HG02798 (cell line): ENCODE measurements at regions not wholly inside any gene's neighbourhood (a gene's known extent, or its start where the extent isn't known, plus 50 kb on each side); places are given as distances from the start of the nearest gene placed in this dataset.
"Not testable (repeated sequence)": the region's sequence is repeated elsewhere in the genome, so short reads cannot be mapped to it uniquely, and the experiment has no call there.

ENCODE experiments used
- ATAC-seq: cut with Tn5 transposase; IDR thresholded peaks from one replicate; pipeline ENCODE4 v1.9.1; 2021; ENCODE audit warnings: mild to moderate bottlenecking; ENCODE audit not compliant: unreplicated experiment, poor library complexity

- not testable (repeated sequence) for ATAC-seq
Observed at GRCh38 chr20:6693808-6694198, 73.7 kb upstream of the BMP2 start.

DNA sequence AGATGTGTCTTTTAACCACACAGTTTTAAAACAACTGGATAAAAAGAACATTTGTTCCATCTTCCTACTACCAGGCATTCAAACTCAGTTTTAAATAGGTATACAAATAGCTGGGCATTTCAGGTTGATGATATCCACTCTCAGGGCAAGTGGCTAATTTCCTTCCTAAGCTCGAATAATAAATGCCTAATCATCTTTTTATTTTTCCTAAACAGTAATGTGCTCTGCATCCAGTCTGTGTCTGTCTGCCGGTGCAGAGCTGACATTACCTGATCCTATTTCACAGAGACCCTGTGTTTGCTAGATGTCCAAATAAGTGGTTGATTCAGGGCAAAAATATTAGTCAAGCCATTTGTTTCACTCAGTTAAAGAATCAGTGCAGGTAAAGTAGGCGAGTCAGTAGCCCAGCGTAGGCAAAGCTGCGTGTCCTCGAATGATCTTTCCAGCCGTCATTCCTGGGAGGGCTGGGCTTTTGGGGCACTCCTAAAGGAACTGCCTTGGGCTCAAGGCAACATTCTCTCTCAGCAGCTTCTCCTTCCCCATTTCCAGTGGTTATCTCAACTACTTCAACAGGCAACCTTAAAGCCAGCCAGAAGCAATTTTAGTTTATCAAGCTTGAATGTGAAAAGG lies 74.2 kb upstream of the BMP2 start:
- no peak for ATAC-seq

DNA sequence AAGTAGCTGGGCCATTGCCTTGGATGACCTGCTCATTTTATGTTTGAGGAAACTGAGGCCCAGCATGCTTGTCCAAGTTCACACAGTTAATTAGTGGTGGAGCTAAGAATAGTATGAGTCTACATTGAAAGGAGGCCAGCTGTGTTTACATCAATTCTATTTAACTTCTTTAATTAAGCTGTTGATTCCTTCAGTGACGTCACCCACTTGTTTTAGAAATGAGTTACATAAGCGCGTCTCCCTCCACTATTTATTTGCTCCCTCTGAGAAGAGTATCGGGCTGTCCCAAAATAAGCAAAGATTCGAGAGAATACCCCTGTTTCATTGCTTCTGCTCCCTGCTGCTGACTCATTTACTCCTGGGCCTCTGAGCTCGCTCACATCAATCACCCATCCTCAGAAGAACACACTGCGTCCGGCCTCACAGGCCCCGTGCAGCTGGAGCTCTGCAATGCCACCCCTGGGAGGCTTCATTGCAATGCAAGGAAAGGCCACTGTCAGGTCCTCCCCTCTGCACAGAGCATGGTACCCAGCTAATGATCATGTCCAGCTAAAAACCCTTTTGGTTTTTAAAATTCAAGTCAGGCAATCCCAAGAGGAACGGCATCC lies 74.8 kb upstream of the BMP2 start:
- no peak for ATAC-seq

- no peak for ATAC-seq
Observed at GRCh38 chr20:6691516-6691915, 76.0 kb upstream of the BMP2 start.

- ATAC-seq, result no peak
Observed at GRCh38 chr20:6689339-6689973, 78.0 kb upstream of the BMP2 start.

GRCh38 chr20:6686171-6686570 lies 81.3 kb upstream of the BMP2 start:
- peak; percentile 56 for ATAC-seq

GRCh38 chr20:6685626-6686025 lies 81.9 kb upstream of the BMP2 start:
- ATAC-seq, result no peak

GRCh38 chr20:6685181-6685582 lies 82.3 kb upstream of the BMP2 start:
- no peak for ATAC-seq

- no peak for ATAC-seq
Observed at GRCh38 chr20:6683021-6683977, 84.2 kb upstream of the BMP2 start.

GRCh38 chr20:6680854-6681253 lies 86.6 kb upstream of the BMP2 start:
- no peak for ATAC-seq

- no peak for ATAC-seq
Observed at GRCh38 chr20:6680441-6680840, 87.0 kb upstream of the BMP2 start.

DNA sequence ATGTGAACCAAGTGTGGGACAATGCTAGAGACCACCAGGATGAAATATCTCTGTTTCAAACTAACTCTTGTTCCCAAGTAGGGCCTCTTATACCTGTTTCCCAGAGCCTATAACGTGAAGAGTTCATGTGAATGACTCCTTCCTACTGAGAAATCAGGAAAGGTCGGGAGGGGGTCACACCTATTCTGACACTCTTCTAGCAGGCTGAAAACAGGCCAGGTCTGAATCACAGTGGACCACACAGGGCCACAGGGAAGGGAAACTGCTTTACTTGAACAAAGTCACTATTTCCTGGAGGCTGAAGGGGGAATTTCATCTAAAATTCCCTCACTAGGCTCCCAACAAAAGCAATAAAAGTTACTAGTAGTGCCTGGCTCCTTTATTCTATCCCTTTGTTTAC lies 88.4 kb upstream of the BMP2 start:
- no peak for ATAC-seq

GRCh38 chr20:6678101-6678500 lies 89.4 kb upstream of the BMP2 start:
- no peak for ATAC-seq

DNA sequence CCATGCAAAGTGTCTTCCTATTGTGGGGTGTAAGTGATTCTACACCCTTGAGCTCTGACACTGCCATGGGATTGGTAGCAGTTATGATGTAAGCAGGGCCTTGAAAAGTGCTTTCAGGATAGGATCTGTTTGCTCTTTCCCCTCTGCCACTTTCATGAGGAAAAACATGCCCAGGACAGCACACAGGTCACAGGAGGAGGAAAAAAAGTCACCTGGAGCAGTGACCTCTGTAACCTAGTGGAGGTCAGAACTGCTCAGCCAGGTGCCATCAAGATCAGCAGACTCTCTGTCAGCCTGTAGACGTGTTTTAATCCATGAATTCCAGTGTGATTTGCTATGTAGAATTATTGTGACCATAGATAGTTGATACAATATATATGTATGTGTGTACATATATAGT lies 92.7 kb upstream of the BMP2 start:
- no peak for ATAC-seq

- no peak for ATAC-seq
Observed at GRCh38 chr20:6673071-6673470, 94.4 kb upstream of the BMP2 start.

DNA sequence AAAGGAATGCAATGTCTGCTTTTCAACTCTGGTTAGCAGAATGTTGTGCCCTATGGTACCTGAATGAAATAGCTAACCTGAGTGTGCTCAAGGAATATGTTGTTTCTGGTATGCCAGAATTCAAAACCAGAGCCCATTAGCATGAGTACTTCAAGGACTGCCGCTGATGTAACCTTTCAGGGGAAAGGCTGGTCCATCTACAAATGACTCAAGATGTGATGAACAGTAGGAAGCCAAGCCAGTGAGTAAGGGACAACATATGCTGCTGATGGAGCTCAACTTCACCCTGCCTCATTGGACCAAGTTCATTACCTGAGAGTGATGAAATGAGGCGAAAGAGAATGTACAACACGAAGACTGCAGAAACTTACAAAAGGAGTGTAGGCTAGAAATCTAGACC lies 95.7 kb upstream of the BMP2 start:
- ATAC-seq, result no peak

DNA sequence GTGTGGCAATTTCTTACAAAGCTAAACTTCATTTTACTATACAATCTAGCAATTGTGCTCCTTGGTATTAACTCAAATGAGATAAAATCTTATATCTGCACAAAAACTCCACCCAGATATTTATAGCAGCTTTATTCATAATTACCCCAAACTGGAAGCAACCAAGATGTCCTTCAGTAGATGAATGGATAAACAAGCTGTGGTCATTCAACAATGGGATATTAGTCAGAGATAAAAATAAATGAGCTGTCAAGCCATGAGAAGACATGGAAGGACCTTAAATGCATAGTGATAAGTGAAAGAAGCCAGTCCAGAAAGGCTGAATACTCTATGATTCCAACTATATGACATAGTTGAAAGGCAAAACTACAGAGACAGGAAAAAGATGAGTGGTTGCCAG lies 98.9 kb upstream of the BMP2 start:
- no peak for ATAC-seq

DNA sequence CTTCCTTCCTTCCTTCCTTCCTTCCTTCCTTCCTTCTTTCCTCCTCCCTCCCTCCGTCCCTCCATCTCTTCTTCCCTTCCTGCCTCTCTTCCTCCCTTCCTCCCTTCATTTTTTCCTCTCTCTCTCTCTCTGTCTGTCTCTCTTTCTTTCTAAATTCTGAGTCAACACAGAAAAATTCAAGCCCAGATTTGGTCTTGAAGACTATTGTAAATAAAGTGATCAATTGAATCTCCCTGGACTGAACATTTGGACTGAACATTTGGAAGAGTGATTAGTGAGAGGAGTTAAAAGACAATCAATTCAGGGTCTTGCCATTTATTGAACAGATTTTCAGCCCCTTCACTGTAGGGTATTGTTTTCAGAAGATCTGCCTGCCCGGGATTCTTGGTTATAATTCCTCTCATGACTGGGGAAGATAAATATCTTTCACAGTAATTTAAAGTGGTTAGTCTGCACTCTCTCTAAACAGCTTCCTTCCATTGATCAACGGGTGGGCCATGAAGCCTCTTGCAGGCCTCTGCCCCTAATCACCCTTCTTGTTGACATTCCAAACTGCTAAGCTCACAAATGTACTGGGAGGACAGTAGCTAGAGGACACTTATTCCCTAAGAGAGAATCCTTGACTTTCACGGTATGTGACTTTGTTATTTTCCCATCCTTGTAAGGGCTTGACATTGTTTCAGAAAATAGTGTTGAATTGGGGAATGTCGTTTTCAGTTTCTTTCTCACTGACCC lies 101.7 kb upstream of the BMP2 start:
- no peak for ATAC-seq

- no peak for ATAC-seq
Observed at GRCh38 chr20:6665161-6665560, 102.3 kb upstream of the BMP2 start.

GRCh38 chr20:6664574-6664973 lies 102.9 kb upstream of the BMP2 start:
- ATAC-seq, result no peak
